Transverse colon (tissue), 4 donors: ENCODE measurements at regions not wholly inside any gene's neighbourhood (a gene's known extent, or its start where the extent isn't known, plus 50 kb on each side); places are given as distances from the start of the nearest gene placed in this dataset.

Experiments
- DNase-seq: peaks from one replicate; pipeline ENCODE4 v3.0.0-alpha.2; 2019
- H3K27ac ChIP-seq, 4 donors: fragments of 200-600 bp; sonication (generic); 2 replicates each; pipeline ENCODE4 v1.5.1; 2016 to 2018; ENCODE audit warnings: inconsistent platforms in 4 of 4
- H3K27me3 ChIP-seq: fragments of 200-600 bp; sonication (generic); 2 replicates; pipeline ENCODE4 v1.5.1; 2017; ENCODE audit warnings: inconsistent platforms
- H3K36me3 ChIP-seq, 4 donors: fragments of 200-600 bp; sonication (generic); 2 replicates each; pipeline ENCODE4 v1.5.1; 2017 to 2019; ENCODE audit warnings: inconsistent platforms in 4 of 4
- H3K4me1 ChIP-seq, 4 donors: fragments of 200-600 bp; sonication (generic); 2 replicates each; pipeline ENCODE4 v1.5.1; 2017 to 2020; ENCODE audit warnings: inconsistent platforms in 4 of 4
- H3K4me3 ChIP-seq, 4 donors: fragments of 200-600 bp; sonication (generic); 1 replicate in 1 of 4; 2 replicates in 3 of 4; pipeline versions ENCODE4 v1.5.1 to v1.6.1; 2017 to 2019; ENCODE audit warnings: inconsistent platforms in 4 of 4
- H3K9me3 ChIP-seq, 2 donors: fragments of 200-600 bp; sonication (generic); 2 replicates each; pipeline ENCODE4 v1.5.1; 2017 to 2019; ENCODE audit warnings: inconsistent platforms in 2 of 2
- CTCF ChIP-seq, 5 experiments: fragments of 200-600 bp in 3 of 5; fragments of 450-650 bp in 2 of 5; sonication (generic) in 3 of 5; IDR thresholded peaks; 1 replicate in 2 of 5; 2 replicates in 3 of 5; pipeline ENCODE4 v1.5.1; 2016 to 2017; ENCODE audit warnings: antibody characterized with exemption in 5 of 5, inconsistent platforms in 3 of 5, mild to moderate bottlenecking in 2 of 5, moderate library complexity in 1 of 5
- EP300 ChIP-seq: sonication (generic); formaldehyde crosslinking; IDR thresholded peaks from one replicate; pipeline ENCODE4 v1.6.1; 2017; ENCODE audit warnings: antibody characterized with exemption, low read depth
- POLR2A ChIP-seq: fragments of 450-650 bp; IDR thresholded peaks from one replicate; pipeline ENCODE4 v1.6.1; 2016; ENCODE audit warnings: antibody characterized with exemption, mild to moderate bottlenecking, moderate library complexity
- POLR2AphosphoS5 ChIP-seq, 3 donors: sonication (generic); formaldehyde crosslinking; IDR thresholded peaks; one replicate each; pipeline ENCODE4 v1.6.1; 2016; ENCODE audit warnings: antibody characterized with exemption in 3 of 3
- WGBS, 2 donors: methylation state at CpG; one replicate each; pipeline ENCODE4 v1.1.5; 2018; ENCODE audit warnings: low coverage in 1 of 2; 5-methylcytosine and 5-hydroxymethylcytosine counted together
- in situ Hi-C, 4 donors: fragments of 200-750 bp; cut with MboI; loops; one replicate each; pipeline versions ENCODE4 v1.15.0 to v1.15.1; 2017; ENCODE audit warnings: low sequenced_read_pairs in 3 of 4, low pct_ligation_motif_present in 1 of 4, low pct_unique_long_range_greater_than_20kb in 1 of 4
- intact Hi-C: fragments of 100-400 bp; cut with DNase I; formaldehyde crosslinking; loops from one replicate; pipeline ENCODE4 v1.15.1; 2023; ENCODE audit warnings: low total_unique reads

- intact Hi-C loops, result no loop called here
- TF ChIP-seq POLR2AphosphoS5 (IDR thresholded peaks at IDR 0.05), result no peak
- TF ChIP-seq POLR2A, result no peak
- TF ChIP-seq EP300, result no peak
- TF ChIP-seq CTCF (IDR thresholded peaks at IDR 0.05), result no peak
- H3K4me1 ChIP-seq, result no peaks in the 10 kb centered on the region
- H3K27me3 ChIP-seq, result no peaks in the 10 kb centered on the region
- H3K9me3 ChIP-seq, result no peaks in the 10 kb centered on the region
- DNase-seq, result no peak
- in situ Hi-C loops, result no loop called here
- H3K4me3 ChIP-seq, result no peak overlapping the region
- H3K36me3 ChIP-seq, result no peaks in the 10 kb centered on the region
- H3K27ac ChIP-seq, result no peak overlapping the region
- 88 to 100% methylated on average over 3 of the region's 3 CpGs for WGBS, 2 donors
Observed at GRCh38 chr3:147649475-147649874, 240.3 kb downstream of the ZIC1 start.

GRCh38 chr3:147651107-147651778, 242.1 kb downstream of the ZIC1 start:
- no peak overlapping the region for H3K4me3 ChIP-seq
- H3K27ac ChIP-seq, result no peak overlapping the region
- no peaks in the 10 kb centered on the region for H3K4me1 ChIP-seq
- in situ Hi-C loops (no loop called here), intact Hi-C loops (no loop called here)
- no peaks in the 10 kb centered on the region for H3K27me3 ChIP-seq
- no peak for DNase-seq
- 50 to 58% methylated on average over 3 of the region's 3 CpGs for WGBS, 2 donors
- no peaks in the 10 kb centered on the region for H3K9me3 ChIP-seq
- TF ChIP-seq EP300 (no peak), POLR2A (no peak), CTCF (IDR thresholded peaks at IDR 0.05) (no peak), POLR2AphosphoS5 (IDR thresholded peaks at IDR 0.05) (no peak)
- H3K36me3 ChIP-seq, result no peaks in the 10 kb centered on the region

GRCh38 chr3:147652651-147653366, 243.6 kb downstream of the ZIC1 start:
- TF ChIP-seq POLR2A (no peak), CTCF (IDR thresholded peaks at IDR 0.05) (no peak), POLR2AphosphoS5 (IDR thresholded peaks at IDR 0.05) (no peak), EP300 (no peak)
- no peak for DNase-seq
- Histone ChIP-seq H3K27me3 (no peaks in the 10 kb centered on the region), H3K4me3 (no peak overlapping the region), H3K27ac (no peak overlapping the region), H3K4me1 (no peaks in the 10 kb centered on the region), H3K36me3 (no peaks in the 10 kb centered on the region), H3K9me3 (no peaks in the 10 kb centered on the region)
- in situ Hi-C loops, result no loop called here
- intact Hi-C loops, result no loop called here
- WGBS, 2 donors, result 50 to 57% methylated on average over 3 of the region's 3 CpGs

GRCh38 chr3:147653367-147653923, 244.3 kb downstream of the ZIC1 start:
- no peaks in the 10 kb centered on the region for H3K4me1 ChIP-seq

More at GRCh38 chr3:147653367-147653923, 244.3 kb downstream of the ZIC1 start:
- 69 to 100% methylated on average over 1 of the region's 1 CpG for WGBS, 2 donors
- in situ Hi-C loops (no loop called here), intact Hi-C loops (no loop called here)
- Histone ChIP-seq H3K27ac (no peak overlapping the region), H3K4me3 (no peak overlapping the region), H3K9me3 (no peaks in the 10 kb centered on the region), H3K27me3 (no peaks in the 10 kb centered on the region), H3K36me3 (no peaks in the 10 kb centered on the region)
- no peak for DNase-seq
- TF ChIP-seq POLR2A (no peak), EP300 (no peak), POLR2AphosphoS5 (IDR thresholded peaks at IDR 0.05) (no peak), CTCF (IDR thresholded peaks at IDR 0.05) (no peak)
